GM10266 (cell line): ENCODE measurements at regions not wholly inside any gene's neighbourhood (a gene's known extent, or its start where the extent isn't known, plus 50 kb on each side); places are given as distances from the start of the nearest gene placed in this dataset.

Experiments used
- DNase-seq: peaks from one replicate; pipeline ENCODE4 v3.0.0; 2012; ENCODE audit errors: extremely low spot score
- CTCF ChIP-seq: IDR thresholded peaks from 2 replicates; pipeline ENCODE4 v1.5.1; 2012; ENCODE audit warnings: mild to moderate bottlenecking, low read depth; ENCODE audit not compliant: control insufficient read depth, insufficient read depth; ENCODE audit errors: missing control alignments

DNA sequence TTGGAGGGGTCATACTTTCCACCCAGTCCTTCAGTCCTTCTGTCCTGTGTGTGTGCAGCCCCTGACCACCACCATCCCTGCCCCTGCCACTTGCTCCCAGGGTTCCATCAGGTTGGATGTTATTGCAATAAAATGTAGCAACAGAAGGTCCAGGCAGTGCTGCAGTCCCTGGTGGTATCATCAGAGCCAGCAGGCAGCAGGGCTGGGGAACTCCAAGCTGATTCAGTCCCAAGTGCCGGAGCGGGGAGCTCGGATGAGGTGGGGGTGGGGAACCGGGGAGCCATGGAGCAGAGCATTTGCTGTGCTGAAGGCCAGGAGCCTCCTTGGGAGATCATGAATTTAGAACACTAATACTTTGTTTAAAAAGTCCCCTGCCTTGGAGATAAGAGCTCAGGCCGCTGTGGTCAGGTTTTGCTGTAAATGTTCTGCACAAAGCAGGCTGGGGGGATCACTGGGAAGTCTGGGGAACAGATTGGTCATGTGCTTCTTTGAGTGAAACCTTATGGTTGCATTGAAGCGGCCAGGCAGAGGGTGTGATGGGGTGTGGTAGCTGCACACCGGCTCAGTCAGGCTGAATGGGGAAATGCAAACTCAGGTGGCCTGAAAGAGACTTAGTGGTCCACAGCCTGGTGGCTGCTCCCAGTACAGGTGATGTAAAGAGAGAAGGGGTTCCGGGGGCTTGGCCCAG is 225.9 kb downstream of the SEC14L1 start:
- no peak for DNase-seq
- TF ChIP-seq CTCF, result no peak

DNA sequence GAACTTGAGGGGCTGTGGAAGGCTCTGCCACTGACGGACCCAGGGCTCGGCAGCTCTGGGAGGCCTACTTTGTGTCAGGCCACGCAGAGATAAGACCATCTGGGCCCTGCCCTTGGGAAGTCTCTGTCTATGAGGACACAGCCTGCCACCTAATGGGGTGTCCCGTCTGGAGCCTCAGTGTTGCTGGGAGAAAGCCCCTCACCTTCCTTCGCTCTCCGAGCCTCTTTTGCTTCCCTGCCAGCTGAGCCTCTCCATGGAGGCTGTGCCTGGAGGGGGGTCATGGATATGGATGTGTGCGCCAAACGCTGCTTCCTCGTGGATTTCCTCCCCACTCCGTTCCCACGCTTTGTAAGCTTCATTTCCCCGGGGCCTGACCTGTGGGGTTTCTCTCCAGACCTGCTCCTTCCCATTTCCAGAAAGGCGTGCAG is 228.8 kb downstream of the SEC14L1 start:
- no peak for TF ChIP-seq CTCF
- no peak for DNase-seq

GRCh38 chr17:77370586-77370985 is 229.8 kb downstream of the SEC14L1 start:
- DNase-seq, result no peak
- no peak for TF ChIP-seq CTCF

GRCh38 chr17:77371117-77371887 is 230.5 kb downstream of the SEC14L1 start:
- no peak for DNase-seq

GRCh38 chr17:77371888-77372443 is 231.2 kb downstream of the SEC14L1 start:
- no peak for TF ChIP-seq CTCF
- DNase-seq, result no peak

More at GRCh38 chr17:77371117-77371887, 230.5 kb downstream of the SEC14L1 start:
- TF ChIP-seq CTCF, result no peak

DNA sequence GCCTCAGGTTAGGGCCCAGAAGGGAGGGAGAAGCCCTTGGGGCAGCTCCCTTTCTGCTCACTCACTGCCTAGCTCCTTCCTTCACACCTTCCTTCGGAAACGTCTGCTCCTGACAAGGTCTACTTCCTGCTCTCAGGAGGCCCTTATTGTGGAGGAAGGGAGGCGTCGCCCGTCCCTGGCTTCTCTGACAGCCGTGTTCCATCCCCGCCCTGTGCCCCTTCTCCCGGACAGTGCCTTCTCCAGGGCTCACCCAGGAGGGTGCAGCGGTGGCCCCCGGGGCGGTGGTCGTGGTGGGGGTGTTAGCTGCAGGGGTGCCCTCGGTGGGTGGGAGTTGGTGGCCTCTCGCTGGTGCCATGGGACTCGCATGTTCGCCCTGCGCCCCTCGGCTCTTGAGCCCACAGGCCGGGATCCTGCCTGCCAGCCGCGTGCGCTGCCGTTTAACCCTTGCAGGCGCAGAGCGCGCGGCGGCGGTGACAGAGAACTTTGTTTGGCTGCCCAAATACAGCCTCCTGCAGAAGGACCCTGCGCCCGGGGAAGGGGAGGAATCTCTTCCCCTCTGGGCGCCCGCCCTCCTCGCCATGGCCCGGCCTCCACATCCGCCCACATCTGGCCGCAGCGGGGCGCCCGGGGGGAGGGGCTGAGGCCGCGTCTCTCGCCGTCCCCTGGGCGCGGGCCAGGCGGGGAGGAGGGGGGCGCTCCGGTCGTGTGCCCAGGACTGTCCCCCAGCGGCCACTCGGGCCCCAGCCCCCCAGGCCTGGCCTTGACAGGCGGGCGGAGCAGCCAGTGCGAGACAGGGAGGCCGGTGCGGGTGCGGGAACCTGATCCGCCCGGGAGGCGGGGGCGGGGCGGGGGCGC is 231.9 kb downstream of the SEC14L1 start:
- TF ChIP-seq CTCF, result no peak
- peak; percentile 90 for DNase-seq
